Calu3 (cell line): ENCODE measurements at regions not wholly inside any gene's neighbourhood (a gene's known extent, or its start where the extent isn't known, plus 50 kb on each side); places are given as distances from the start of the nearest gene placed in this dataset.

Source experiments
- BruUV-seq: library from RNA; stranded (reverse); fragments of 400-500 nt; replicated peaks from 2 replicates; lab custom pipeline; 2021; lab: Mats Ljungman, UMichigan
- CTCF ChIA-PET: fragments of 300-600 bp; sonication (Branson Sonifier 250); formaldehyde crosslinking; loops from one replicate; lab custom pipeline; 2022; ENCODE audit warnings: antibody characterized with exemption; lab: Charles Lee
- DNase-seq: peaks from one replicate; pipeline ENCODE4 v3.0.0; 2022
- H3K27ac Mint-ChIP-seq: one replicate; pipeline ENCODE4 v1.8.0; 2022; ENCODE audit warnings: mixed read lengths; ENCODE audit not compliant: unreplicated experiment
- H3K27me3 Mint-ChIP-seq: one replicate; pipeline ENCODE4 v1.8.0; 2022; ENCODE audit warnings: mixed read lengths; ENCODE audit not compliant: unreplicated experiment
- H3K36me3 Mint-ChIP-seq: one replicate; pipeline ENCODE4 v1.8.0; 2022; ENCODE audit warnings: mild to moderate bottlenecking, moderate library complexity, mixed read lengths; ENCODE audit not compliant: insufficient read depth, unreplicated experiment
- H3K4me1 Mint-ChIP-seq: one replicate; pipeline ENCODE4 v1.8.0; 2022; ENCODE audit warnings: mild to moderate bottlenecking, low read depth, mixed read lengths; ENCODE audit not compliant: unreplicated experiment
- H3K4me3 Mint-ChIP-seq: one replicate; pipeline ENCODE4 v1.8.0; 2022; ENCODE audit warnings: mild to moderate bottlenecking, low read depth, moderate library complexity, mixed read lengths; ENCODE audit not compliant: unreplicated experiment
- H3K9me3 Mint-ChIP-seq: one replicate; pipeline ENCODE4 v1.8.0; 2022; ENCODE audit warnings: low read depth, mixed read lengths; ENCODE audit not compliant: unreplicated experiment
- CTCF ChIP-seq: fragments of 200-600 bp; IDR thresholded peaks from one replicate; pipeline ENCODE4 v1.8.0; 2022; ENCODE audit warnings: antibody characterized with exemption; ENCODE audit not compliant: unreplicated experiment
- intact Hi-C: fragments of 100-400 bp; cut with micrococcal nuclease; formaldehyde crosslinking; loops from one replicate; pipeline ENCODE4 v1.10.0; 2022; ENCODE audit not compliant: unreplicated experiment

GRCh38 chr2:215851696-215852095, 161.7 kb downstream of the MREG start:
- Mint-ChIP-seq H3K27ac (no peak overlapping the region), H3K4me1 (peaks cover 9% of the 10 kb centered on the region), H3K27me3 (no peaks in the 10 kb centered on the region), H3K9me3 (peaks cover 9% of the 10 kb centered on the region), H3K36me3 (no peaks in the 10 kb centered on the region), H3K4me3 (no peak overlapping the region)
- intact Hi-C loops = no loop called here
- TF ChIP-seq CTCF = no peak
- BruUV-seq = no TSS peak
- CTCF ChIA-PET = no interaction called here
- DNase-seq = no peak

DNA sequence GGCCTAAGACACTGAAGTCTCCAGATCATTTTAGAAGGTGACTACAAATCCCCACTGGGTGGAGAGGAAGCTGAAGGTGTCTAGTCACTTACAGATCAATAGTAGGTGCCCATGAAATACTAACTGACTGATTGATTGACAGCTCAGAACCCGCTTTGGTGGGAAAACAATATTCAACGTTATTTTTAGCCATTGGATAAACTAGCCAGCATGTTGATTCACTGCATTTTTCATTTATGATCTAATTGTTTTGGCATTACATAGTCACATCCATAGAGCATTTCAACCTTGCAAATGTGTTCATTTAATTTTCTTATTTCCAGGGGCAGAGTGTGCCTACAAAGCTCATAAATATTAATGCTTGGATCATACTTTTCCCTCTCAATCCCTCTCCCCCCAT, 162.3 kb downstream of the MREG start:
- Mint-ChIP-seq H3K4me1 (peaks cover 9% of the 10 kb centered on the region), H3K27me3 (no peaks in the 10 kb centered on the region), H3K4me3 (no peak overlapping the region), H3K36me3 (no peaks in the 10 kb centered on the region), H3K27ac (no peak overlapping the region), H3K9me3 (peaks cover 9% of the 10 kb centered on the region)
- no peak for DNase-seq
- no TSS peak for BruUV-seq
- intact Hi-C loops = no loop called here
- no peak for TF ChIP-seq CTCF
- CTCF ChIA-PET = no interaction called here

GRCh38 chr2:215850380-215850779, 163.0 kb downstream of the MREG start:
- Mint-ChIP-seq H3K9me3 (peaks cover 9% of the 10 kb centered on the region), H3K4me1 (peaks cover 9% of the 10 kb centered on the region), H3K4me3 (no peak overlapping the region), H3K27ac (no peak overlapping the region), H3K36me3 (no peaks in the 10 kb centered on the region), H3K27me3 (no peaks in the 10 kb centered on the region)
- intact Hi-C loops = no loop called here
- DNase-seq = no peak
- no peak for TF ChIP-seq CTCF
- no TSS peak for BruUV-seq
- CTCF ChIA-PET = no interaction called here

GRCh38 chr2:215849771-215850170, 163.6 kb downstream of the MREG start:
- no peaks in the 10 kb centered on the region for H3K27me3 Mint-ChIP-seq
- CTCF ChIA-PET = no interaction called here
- H3K9me3 Mint-ChIP-seq = peaks cover 9% of the 10 kb centered on the region
- no peak for DNase-seq
- peaks cover 9% of the 10 kb centered on the region for H3K4me1 Mint-ChIP-seq
- H3K36me3 Mint-ChIP-seq = no peaks in the 10 kb centered on the region
- no peak overlapping the region for H3K4me3 Mint-ChIP-seq
- intact Hi-C loops = no loop called here
- TF ChIP-seq CTCF = no peak
- BruUV-seq = no TSS peak
- no peak overlapping the region for H3K27ac Mint-ChIP-seq

- intact Hi-C loops = no loop called here
- H3K9me3 Mint-ChIP-seq = peaks cover 6% of the 10 kb centered on the region
- no peak for TF ChIP-seq CTCF
- H3K4me1 Mint-ChIP-seq = peaks cover 9% of the 10 kb centered on the region
- H3K4me3 Mint-ChIP-seq = no peak overlapping the region
- BruUV-seq = no TSS peak
- no peaks in the 10 kb centered on the region for H3K36me3 Mint-ChIP-seq
- no peak overlapping the region for H3K27ac Mint-ChIP-seq
- no peaks in the 10 kb centered on the region for H3K27me3 Mint-ChIP-seq
- DNase-seq = no peak
- CTCF ChIA-PET = no interaction called here
Measured at GRCh38 chr2:215848698-215849097, 164.7 kb downstream of the MREG start.
